Cardiac septum (tissue), 1 donor: ENCODE measurements at regions not wholly inside any gene's neighbourhood (a gene's known extent, or its start where the extent isn't known, plus 50 kb on each side); places are given as distances from the start of the nearest gene placed in this dataset.
"Not testable (repeated sequence)": the region's sequence is repeated elsewhere in the genome, so short reads cannot be mapped to it uniquely, and the experiment has no call there.

ENCODE experiments used
- DNase-seq: peaks from one replicate; pipeline ENCODE4 v3.0.0-alpha.2; 2020; ENCODE audit warnings: low spot score
- intact Hi-C: fragments of 100-400 bp; cut with DNase I; formaldehyde crosslinking; loops from one replicate; pipeline ENCODE4 v1.14.0; 2022
- donor health status: DM: no; HTN: no; CAD: no.

DNA sequence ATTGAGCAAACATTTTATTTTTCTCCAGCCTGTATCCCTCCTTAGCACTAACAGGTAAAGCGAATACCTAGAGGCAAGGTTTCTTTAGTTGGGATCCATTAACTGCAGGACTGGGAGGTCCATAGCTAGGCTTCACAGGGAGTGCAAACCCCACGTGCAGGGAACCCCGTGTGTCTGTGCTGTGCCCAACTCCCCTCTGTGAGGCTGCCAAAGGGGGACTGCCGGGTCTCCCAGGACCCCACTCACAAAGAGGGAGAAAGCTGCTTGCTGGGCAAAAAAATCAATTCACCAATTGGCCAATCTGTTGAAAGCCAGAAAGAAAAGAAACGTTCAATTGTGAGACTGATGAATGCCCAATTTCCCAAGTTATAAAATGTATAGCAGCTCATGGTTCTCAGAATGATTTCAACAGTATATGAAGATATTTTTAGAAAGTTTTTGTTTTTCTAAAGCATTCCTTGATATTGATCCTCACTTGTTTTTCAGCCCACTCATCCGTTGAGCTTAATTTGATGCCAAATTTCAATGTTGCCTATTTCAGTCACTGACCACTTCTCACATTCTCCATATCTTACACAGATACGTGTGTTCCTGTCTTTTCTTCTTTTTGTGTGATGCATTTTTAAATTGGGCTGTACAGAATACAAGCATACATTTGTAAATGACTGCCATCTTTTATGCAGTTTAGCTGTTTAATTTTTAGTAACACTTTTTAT is 202.7 kb upstream of the PRSS58 start:
- intact Hi-C loops, result no loop called here
- no peak for DNase-seq

DNA sequence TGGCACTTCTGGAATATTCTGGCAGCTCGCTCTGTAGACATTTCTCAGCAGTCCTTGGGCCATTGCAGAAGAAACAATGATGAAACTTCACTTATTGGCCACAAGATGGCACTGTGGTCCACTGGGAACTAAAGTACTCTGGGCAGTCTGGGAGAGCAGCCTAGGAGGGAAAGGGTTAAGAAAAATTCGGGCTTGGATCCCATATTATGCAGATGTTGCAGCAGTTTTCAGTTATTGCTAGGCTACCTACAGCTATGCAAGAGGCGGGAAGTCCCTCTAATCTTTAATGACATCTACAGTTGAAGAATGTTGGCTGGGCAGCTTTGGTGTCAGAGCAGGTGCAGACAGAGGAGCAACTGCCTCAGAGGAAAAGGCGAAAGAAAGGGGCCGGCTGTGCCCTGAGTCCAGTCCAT is 201.7 kb upstream of the PRSS58 start:
- DNase-seq, result no peak
- intact Hi-C loops, result no loop called here

GRCh38 chr7:142457146-142457703 is 199.4 kb upstream of the PRSS58 start:
- no peak for DNase-seq
- intact Hi-C loops, result no loop called here

DNA sequence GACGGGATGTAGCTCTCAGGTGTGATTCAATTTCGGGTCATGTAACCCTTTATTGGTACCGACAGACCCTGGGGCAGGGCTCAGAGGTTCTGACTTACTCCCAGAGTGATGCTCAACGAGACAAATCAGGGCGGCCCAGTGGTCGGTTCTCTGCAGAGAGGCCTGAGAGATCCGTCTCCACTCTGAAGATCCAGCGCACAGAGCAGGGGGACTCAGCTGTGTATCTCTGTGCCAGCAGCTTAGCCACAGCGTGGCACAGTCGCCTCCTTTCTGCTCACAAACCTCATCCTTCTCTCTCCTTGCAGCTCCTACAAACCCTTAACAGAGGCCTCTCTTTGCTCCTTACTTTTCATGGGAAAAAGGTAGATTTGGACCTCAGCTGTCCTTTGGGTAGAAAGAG is 197.5 kb upstream of the PRSS58 start:
- intact Hi-C loops, result no loop called here
- no peak for DNase-seq

- DNase-seq, result no peak
- intact Hi-C loops, result no loop called here
Measured at GRCh38 chr7:142454862-142455261, 197.0 kb upstream of the PRSS58 start.

- DNase-seq, result no peak
- intact Hi-C loops, result no loop called here
Measured at GRCh38 chr7:142452791-142453190, 194.9 kb upstream of the PRSS58 start.

GRCh38 chr7:142451817-142452216 is 194.0 kb upstream of the PRSS58 start:
- intact Hi-C loops, result no loop called here

GRCh38 chr7:142451296-142451695 is 193.4 kb upstream of the PRSS58 start:
- intact Hi-C loops, result no loop called here
- no peak for DNase-seq

More at GRCh38 chr7:142451817-142452216, 194.0 kb upstream of the PRSS58 start:
- no peak for DNase-seq

- intact Hi-C loops, result no loop called here
- DNase-seq, result no peak
Measured at GRCh38 chr7:142450695-142451094, 192.8 kb upstream of the PRSS58 start.

DNA sequence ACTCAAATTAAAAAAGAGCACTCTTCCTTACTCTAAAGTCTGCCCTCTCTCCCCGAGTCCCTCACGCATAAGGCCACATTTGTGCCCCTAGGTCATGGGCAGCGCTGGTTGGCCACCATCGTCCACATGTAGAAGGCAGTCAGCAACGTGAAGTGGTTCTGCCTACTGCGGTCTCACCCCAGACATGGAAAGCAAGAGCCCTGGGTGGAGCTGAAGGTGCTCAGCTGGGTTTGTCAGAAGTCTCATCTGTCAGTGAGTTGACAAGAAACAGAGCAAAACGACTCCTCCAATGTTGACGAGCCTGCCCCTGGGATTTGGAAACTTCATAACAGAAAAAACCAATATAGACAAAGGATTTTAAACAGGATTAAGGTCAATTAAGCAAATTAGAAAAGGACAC is 192.3 kb upstream of the PRSS58 start:
- no peak for DNase-seq
- intact Hi-C loops, result no loop called here

GRCh38 chr7:142448857-142449256 is 191.0 kb upstream of the PRSS58 start:
- DNase-seq, intact Hi-C loops: not testable (repeated sequence)

DNA sequence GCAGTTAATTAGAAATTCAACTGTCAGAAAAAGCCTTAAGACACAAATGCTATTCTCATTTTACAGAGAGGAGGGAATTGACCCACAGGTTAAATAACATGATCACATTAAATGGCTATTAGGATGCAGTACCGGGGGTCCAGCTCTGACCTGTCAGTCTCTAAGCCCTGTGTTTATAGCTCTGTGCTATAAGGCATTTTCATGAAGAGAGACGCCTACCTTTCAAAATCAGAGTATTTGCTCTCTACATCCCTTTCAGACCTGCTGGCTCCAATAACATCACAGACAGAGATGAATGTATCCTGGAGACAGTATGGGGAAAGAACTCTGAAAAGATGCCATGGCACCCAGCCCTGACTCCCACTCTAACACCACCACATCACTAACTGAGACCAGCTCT is 189.9 kb upstream of the PRSS58 start:
- no peak for DNase-seq
- intact Hi-C loops, result no loop called here

DNA sequence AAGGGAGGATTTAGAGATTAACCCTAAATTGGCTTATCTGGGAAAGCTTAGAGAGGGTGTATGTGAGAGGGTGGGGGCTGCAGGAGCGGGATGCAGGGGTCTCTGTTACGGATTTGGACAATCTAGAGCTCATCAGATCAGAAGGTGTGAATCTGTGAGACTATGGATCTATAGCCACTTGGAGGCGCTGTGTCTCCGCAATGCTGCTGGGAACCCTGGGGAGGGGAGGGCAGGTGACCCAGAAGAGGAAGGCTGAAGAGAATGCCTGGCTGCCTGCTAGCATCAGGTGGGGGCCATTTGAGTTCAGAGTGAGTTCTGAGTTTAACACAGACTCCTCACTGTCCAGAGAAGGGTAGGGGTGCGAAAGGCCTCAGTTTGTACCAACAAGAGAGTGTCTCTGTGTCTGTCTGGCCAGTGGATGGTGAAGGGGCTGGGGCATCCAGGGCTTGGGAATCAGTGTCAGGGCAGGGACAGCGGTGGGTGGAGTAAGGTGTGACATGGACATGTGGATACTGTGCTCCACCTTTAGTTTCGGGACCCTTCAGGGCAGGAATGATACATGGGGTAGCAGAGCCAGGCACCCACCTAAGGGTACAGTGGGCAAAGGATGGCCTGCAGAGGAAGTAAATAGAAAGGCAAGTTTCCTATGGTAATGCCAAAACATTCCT is 187.3 kb upstream of the PRSS58 start:
- no peak for DNase-seq
- intact Hi-C loops, result no loop called here

DNA sequence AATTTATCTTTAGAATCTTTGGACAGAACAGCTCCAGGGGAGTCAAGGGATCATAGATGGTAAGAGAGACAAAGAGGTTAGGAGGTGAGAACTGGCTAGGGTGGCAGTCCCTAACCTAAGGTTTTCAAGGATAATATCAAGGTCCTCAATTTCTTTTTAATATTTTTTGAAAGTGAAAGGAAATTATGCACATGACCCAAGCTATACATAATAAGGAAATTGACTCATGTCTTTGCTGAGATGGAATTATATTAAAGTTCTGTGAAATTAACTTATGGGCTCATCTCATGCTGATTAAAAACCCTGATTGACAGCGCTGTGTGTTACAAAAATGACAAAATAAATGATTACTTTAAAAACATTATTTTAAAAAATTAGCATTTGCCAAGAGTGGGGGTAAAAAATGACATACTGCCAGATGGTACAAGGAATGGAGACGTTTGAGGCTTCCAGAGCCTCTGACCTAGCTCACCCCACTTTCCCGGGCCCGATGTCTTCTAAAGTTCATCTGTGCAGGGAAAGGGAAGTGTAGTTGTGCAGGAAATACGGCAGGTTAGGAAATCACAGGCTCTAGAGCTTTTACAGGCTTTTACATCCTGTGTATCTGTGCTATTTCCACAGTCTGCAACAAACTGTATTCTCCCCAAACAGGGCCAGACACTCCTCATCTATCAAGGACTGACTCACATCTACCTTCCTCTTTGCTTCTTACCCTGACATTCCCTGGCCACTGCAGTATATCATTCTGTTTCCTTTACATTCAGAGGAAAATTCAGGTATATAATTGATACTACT is 185.6 kb upstream of the PRSS58 start:
- intact Hi-C loops, result no loop called here
- no peak for DNase-seq

GRCh38 chr7:142442396-142442795 is 184.5 kb upstream of the PRSS58 start:
- no peak for DNase-seq
- intact Hi-C loops, result no loop called here

DNA sequence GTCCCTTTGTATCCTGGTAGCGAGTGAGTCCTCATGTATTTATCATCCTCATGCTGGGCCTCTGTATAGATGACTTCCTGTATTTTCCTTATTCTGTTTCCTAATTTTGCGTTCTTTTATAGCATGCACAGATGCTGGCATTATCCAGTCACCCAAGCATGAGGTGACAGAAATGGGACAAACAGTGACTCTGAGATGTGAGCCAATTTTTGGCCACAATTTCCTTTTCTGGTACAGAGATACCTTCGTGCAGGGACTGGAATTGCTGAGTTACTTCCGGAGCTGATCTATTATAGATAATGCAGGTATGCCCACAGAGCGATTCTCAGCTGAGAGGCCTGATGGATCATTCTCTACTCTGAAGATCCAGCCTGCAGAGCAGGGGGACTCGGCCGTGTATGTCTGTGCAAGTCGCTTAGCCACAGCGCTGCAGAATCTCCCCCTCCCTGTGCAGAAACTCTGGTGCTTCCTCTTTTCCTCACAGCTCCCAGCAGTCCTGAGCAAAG is 183.1 kb upstream of the PRSS58 start:
- intact Hi-C loops, result no loop called here
- DNase-seq, result no peak

DNA sequence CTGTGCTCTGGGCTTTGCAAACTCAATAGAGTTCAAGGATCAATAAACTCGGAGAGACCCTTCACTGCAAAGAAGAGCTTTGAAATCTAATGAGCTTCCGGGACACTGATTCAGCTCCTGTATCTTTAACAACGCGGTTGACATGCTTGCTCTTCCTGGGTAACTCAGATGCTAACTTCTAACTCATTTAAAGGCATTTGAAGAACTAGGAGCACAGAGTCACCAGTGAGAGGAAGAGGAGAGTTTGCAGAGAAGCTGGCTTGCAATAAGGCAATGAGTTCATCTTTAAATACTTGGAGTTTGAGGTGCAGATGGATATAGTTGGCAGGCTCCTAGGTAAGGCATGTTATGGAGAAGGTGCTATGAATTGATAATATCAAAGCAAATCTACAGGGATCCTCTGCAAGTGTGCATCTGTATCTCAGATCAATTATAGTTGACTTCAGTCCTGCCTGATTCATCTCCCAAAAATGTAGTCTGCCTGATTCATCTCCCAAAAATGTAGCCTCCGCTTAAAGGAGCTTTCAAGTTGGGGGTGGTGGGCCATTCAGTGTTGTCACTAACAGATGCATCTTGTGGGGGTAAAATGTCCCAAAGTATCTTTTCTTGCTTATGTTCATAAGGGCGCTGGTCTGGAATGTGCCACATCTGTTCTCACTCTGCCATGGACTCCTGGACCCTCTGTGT is 182.5 kb upstream of the PRSS58 start:
- DNase-seq, result no peak

DNA sequence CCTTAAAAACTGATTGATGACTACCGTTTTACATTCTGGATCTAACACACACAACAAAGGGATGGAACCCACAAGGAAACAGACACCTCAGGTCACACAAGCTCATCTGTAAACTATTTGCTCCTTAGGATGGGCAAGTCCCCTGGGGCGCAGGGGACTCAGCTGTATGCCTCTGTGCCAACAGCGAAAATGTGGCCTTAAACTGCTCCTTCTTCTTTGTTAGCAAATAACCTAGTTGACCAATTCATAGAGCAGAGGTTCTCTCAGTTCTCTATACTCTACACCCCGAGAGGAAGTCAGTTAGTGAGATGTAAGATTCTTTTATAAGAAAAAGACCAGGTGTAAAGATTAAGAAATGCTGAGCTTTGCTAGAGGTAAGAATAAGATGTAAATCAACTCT is 181.9 kb upstream of the PRSS58 start:
- intact Hi-C loops, result no loop called here
- DNase-seq, result no peak

More for the DNA sequence above, 182.5 kb upstream of the PRSS58 start:
- intact Hi-C loops, result no loop called here

DNA sequence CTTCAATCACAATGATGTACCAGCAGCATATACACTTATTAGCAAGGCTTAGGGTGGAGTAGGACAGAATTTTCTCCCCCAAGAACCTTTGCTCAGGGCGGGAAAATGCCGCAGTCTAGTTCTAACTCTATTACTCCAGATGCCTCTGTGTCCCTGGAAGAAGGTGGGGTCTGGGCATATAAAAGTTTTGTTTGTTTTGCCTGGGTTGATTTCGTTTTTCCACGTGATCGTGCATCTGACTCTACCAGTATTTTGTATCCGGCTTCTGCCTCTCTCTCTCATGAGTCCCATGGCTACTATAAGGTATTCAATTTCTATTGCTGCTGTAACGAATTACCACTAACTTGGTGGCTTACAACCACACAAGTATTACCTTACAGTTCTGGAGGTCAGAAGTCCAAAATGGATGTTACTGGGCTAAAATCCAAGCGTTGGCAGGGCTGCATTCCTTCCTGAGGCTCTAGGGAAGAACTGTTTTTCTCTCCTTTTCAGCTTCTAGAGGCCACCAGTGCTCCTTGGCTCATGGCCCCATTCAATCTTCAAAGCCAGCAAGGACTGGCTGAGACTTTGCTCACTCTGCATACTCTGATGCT is 181.2 kb upstream of the PRSS58 start:
- intact Hi-C loops, result no loop called here
- no peak for DNase-seq
